ENCODE measurements at regions not wholly inside any gene's neighbourhood (a gene's known extent, or its start where the extent isn't known, plus 50 kb on each side); places are given as distances from the start of the nearest gene placed in this dataset.
A peak's percentile ranks its signal among the peaks of the same experiment; 100 is the strongest.

- ATAC-seq (ENCODE audit: low read depth): no peak
- DNase-seq (ENCODE audit: low spot score): no peak
- no peak overlapping the region for H3K27ac ChIP-seq (ENCODE audit: poor library complexity, severe bottlenecking)
- H3K36me3 ChIP-seq (ENCODE audit: low read depth): no peaks in the 10 kb centered on the region
- no peaks in the 10 kb centered on the region for H3K27me3 ChIP-seq (ENCODE audit: insufficient read depth, poor library complexity, severe bottlenecking)
- H3K4me3 ChIP-seq (ENCODE audit: severe bottlenecking): no peak overlapping the region
- peaks cover 17% of the 10 kb centered on the region for H3K4me1 ChIP-seq (ENCODE audit: insufficient read depth, poor library complexity, severe bottlenecking)
- no peaks in the 10 kb centered on the region for H3K9me3 ChIP-seq (ENCODE audit: severe bottlenecking)
- TF ChIP-seq, protein P1, sequence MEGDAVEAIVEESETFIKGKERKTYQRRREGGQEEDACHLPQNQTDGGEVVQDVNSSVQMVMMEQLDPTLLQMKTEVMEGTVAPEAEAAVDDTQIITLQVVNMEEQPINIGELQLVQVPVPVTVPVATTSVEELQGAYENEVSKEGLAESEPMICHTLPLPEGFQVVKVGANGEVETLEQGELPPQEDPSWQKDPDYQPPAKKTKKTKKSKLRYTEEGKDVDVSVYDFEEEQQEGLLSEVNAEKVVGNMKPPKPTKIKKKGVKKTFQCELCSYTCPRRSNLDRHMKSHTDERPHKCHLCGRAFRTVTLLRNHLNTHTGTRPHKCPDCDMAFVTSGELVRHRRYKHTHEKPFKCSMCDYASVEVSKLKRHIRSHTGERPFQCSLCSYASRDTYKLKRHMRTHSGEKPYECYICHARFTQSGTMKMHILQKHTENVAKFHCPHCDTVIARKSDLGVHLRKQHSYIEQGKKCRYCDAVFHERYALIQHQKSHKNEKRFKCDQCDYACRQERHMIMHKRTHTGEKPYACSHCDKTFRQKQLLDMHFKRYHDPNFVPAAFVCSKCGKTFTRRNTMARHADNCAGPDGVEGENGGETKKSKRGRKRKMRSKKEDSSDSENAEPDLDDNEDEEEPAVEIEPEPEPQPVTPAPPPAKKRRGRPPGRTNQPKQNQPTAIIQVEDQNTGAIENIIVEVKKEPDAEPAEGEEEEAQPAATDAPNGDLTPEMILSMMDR (IDR thresholded peaks at IDR 0.05; ENCODE audit: poor library complexity, severe bottlenecking): no peak
Measured at GRCh38 chr20:10990625-10991382, 317.0 kb upstream of the JAG1 start.

DNA sequence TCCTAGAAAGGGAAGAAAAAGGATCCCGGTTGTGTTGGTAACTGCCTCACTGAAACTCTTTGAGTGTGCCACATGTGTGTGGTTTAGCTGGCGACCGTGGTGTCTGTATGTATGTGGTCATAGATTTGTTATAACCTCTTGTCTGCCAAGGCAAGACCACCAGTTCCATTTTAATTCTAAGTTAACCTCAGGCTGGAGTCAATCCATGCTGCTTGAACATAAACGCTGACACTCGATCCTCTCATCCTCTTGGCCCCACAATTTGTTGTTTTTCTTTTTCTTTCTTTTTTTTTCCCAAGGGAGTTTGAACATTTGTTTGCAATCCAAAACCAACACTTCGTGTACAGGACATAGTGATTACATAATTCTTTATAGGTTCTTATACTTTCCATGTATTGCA is 318.9 kb upstream of the JAG1 start:
- H3K4me1 ChIP-seq (ENCODE audit: insufficient read depth, poor library complexity, severe bottlenecking): peaks cover 10% of the 10 kb centered on the region
- TF ChIP-seq, protein P1 (IDR thresholded peaks at IDR 0.05; ENCODE audit: poor library complexity, severe bottlenecking): no peak
- no peaks in the 10 kb centered on the region for H3K27me3 ChIP-seq (ENCODE audit: insufficient read depth, poor library complexity, severe bottlenecking)
- H3K36me3 ChIP-seq (ENCODE audit: low read depth): no peaks in the 10 kb centered on the region
- no peak for ATAC-seq (ENCODE audit: low read depth)
- H3K27ac ChIP-seq (ENCODE audit: poor library complexity, severe bottlenecking): no peak overlapping the region
- no peak overlapping the region for H3K4me3 ChIP-seq (ENCODE audit: severe bottlenecking)
- H3K9me3 ChIP-seq (ENCODE audit: severe bottlenecking): no peaks in the 10 kb centered on the region
- DNase-seq (ENCODE audit: low spot score): no peak

GRCh38 chr20:10994991-10995700 is 321.3 kb upstream of the JAG1 start:
- H3K27me3 ChIP-seq (ENCODE audit: insufficient read depth, poor library complexity, severe bottlenecking): no peaks in the 10 kb centered on the region
- TF ChIP-seq, protein P1 (IDR thresholded peaks at IDR 0.05; ENCODE audit: poor library complexity, severe bottlenecking): no peak
- ATAC-seq (ENCODE audit: low read depth) (no peak), DNase-seq (ENCODE audit: low spot score) (no peak)
- no peaks in the 10 kb centered on the region for H3K36me3 ChIP-seq (ENCODE audit: low read depth)
- H3K9me3 ChIP-seq (ENCODE audit: severe bottlenecking): no peaks in the 10 kb centered on the region
- no peak overlapping the region for H3K27ac ChIP-seq (ENCODE audit: poor library complexity, severe bottlenecking)
- no peaks in the 10 kb centered on the region for H3K4me1 ChIP-seq (ENCODE audit: insufficient read depth, poor library complexity, severe bottlenecking)
- H3K4me3 ChIP-seq (ENCODE audit: severe bottlenecking): no peak overlapping the region

DNA sequence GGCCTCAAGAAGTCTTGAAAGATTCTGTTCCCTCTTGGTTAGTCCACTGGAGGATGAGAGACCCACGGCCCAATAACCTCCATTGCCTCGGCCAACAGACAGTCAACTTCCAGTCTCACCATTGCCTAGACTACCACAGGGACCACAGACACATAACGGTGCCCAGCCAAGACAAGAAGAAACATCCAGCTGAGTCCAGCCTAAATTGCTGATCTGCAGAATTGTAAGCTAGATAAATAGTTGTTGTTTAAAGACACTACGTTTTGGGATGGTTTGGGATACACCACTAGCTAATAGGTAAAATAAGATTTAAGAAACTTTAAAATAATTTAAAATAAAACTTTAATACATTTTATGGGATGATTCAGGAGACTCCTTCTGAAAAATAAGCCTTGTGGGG is 324.7 kb upstream of the JAG1 start:
- no peak overlapping the region for H3K4me3 ChIP-seq (ENCODE audit: severe bottlenecking)
- DNase-seq (ENCODE audit: low spot score): no peak
- no peak for ATAC-seq (ENCODE audit: low read depth)
- H3K36me3 ChIP-seq (ENCODE audit: low read depth): no peaks in the 10 kb centered on the region
- H3K27me3 ChIP-seq (ENCODE audit: insufficient read depth, poor library complexity, severe bottlenecking): no peaks in the 10 kb centered on the region
- no peaks in the 10 kb centered on the region for H3K9me3 ChIP-seq (ENCODE audit: severe bottlenecking)
- H3K27ac ChIP-seq (ENCODE audit: poor library complexity, severe bottlenecking): no peak overlapping the region
- peaks cover 28% of the 10 kb centered on the region for H3K4me1 ChIP-seq (ENCODE audit: insufficient read depth, poor library complexity, severe bottlenecking)
- TF ChIP-seq, protein P1 (IDR thresholded peaks at IDR 0.05; ENCODE audit: poor library complexity, severe bottlenecking): no peak

GRCh38 chr20:11000416-11000815 is 326.6 kb upstream of the JAG1 start:
- Histone ChIP-seq H3K9me3 (ENCODE audit: severe bottlenecking) (no peaks in the 10 kb centered on the region), H3K4me1 (ENCODE audit: insufficient read depth, poor library complexity, severe bottlenecking) (peaks cover 34% of the 10 kb centered on the region), H3K27ac (ENCODE audit: poor library complexity, severe bottlenecking) (peak overlapping the region; percentile 100), H3K27me3 (ENCODE audit: insufficient read depth, poor library complexity, severe bottlenecking) (no peaks in the 10 kb centered on the region), H3K4me3 (ENCODE audit: severe bottlenecking) (no peak overlapping the region), H3K36me3 (ENCODE audit: low read depth) (no peaks in the 10 kb centered on the region)
- DNase-seq (ENCODE audit: low spot score): no peak
- TF ChIP-seq, protein P1 (IDR thresholded peaks at IDR 0.05; ENCODE audit: poor library complexity, severe bottlenecking): no peak
- no peak for ATAC-seq (ENCODE audit: low read depth)

Measured in RWPE2 (cell line).